ENCODE measurements at regions not wholly inside any gene's neighbourhood (a gene's known extent, or its start where the extent isn't known, plus 50 kb on each side); places are given as distances from the start of the nearest gene placed in this dataset.

- H3K27me3 ChIP-seq: peaks cover 0 to 1% (median 0%) of the 10 kb centered on the region in 4 donors
- DNase-seq: peak in 1 of 2 donors; percentile 56
Measured at GRCh38 chr21:36547464-36547863, 67.5 kb upstream of the CLDN14 start.

GRCh38 chr21:36548866-36549265, 68.9 kb upstream of the CLDN14 start:
- no peaks in the 10 kb centered on the region for H3K27me3 ChIP-seq
- no peaks in the 10 kb centered on the region for H3K4me1 ChIP-seq
- WGBS, 2 donors: 49 to 50% methylated on average over 3 of the region's 3 CpGs
- H3K36me3 ChIP-seq: no peaks in the 10 kb centered on the region
- H3K9me3 ChIP-seq: no peaks in the 10 kb centered on the region
- TF ChIP-seq EP300 (IDR thresholded peaks at IDR 0.05): no peak
- ATAC-seq (ENCODE audit: low FRiP score in 2 of 2) (no peak), DNase-seq (no peak)
- no peak overlapping the region for H3K27ac ChIP-seq
- no peak overlapping the region for H3K4me3 ChIP-seq

More at GRCh38 chr21:36547464-36547863, 67.5 kb upstream of the CLDN14 start:
- no peak for ATAC-seq (ENCODE audit: low FRiP score in 2 of 2)
- Histone ChIP-seq H3K36me3 (no peaks in the 10 kb centered on the region), H3K4me1 (no peaks in the 10 kb centered on the region), H3K4me3 (no peak overlapping the region), H3K9me3 (no peaks in the 10 kb centered on the region), H3K27ac (no peak overlapping the region)
- TF ChIP-seq CTCF (IDR thresholded peaks at IDR 0.05): no peak
- TF ChIP-seq POLR2AphosphoS5 (IDR thresholded peaks at IDR 0.05): no peak
- no peak for TF ChIP-seq POLR2A (IDR thresholded peaks at IDR 0.05)
- no peak for TF ChIP-seq EP300 (IDR thresholded peaks at IDR 0.05)
- 64 to 67% methylated on average over 12 to 14 of the region's 14 CpGs for WGBS, 2 donors

GRCh38 chr21:36549470-36549869, 69.5 kb upstream of the CLDN14 start:
- Histone ChIP-seq H3K4me3 (no peak overlapping the region), H3K4me1 (no peaks in the 10 kb centered on the region), H3K36me3 (no peaks in the 10 kb centered on the region), H3K27ac (no peak overlapping the region), H3K27me3 (no peaks in the 10 kb centered on the region), H3K9me3 (no peaks in the 10 kb centered on the region)
- ATAC-seq (ENCODE audit: low FRiP score in 2 of 2): no peak
- DNase-seq: no peak
- WGBS, 2 donors: 77 to 83% methylated on average over 7 of the region's 7 CpGs
- TF ChIP-seq POLR2A (IDR thresholded peaks at IDR 0.05) (no peak), POLR2AphosphoS5 (IDR thresholded peaks at IDR 0.05) (no peak), CTCF (IDR thresholded peaks at IDR 0.05) (no peak), EP300 (IDR thresholded peaks at IDR 0.05) (no peak)

GRCh38 chr21:36550761-36551160, 70.8 kb upstream of the CLDN14 start:
- TF ChIP-seq POLR2AphosphoS5 (IDR thresholded peaks at IDR 0.05): no peak
- TF ChIP-seq POLR2A (IDR thresholded peaks at IDR 0.05): no peak
- no peak for TF ChIP-seq CTCF (IDR thresholded peaks at IDR 0.05)
- no peak for TF ChIP-seq EP300 (IDR thresholded peaks at IDR 0.05)
- H3K4me3 ChIP-seq: no peak overlapping the region
- no peaks in the 10 kb centered on the region for H3K9me3 ChIP-seq
- no peaks in the 10 kb centered on the region for H3K36me3 ChIP-seq
- no peaks in the 10 kb centered on the region for H3K4me1 ChIP-seq
- no peak overlapping the region for H3K27ac ChIP-seq
- peak in 1 of 2 donors; percentile 43 for ATAC-seq (ENCODE audit: low FRiP score in 2 of 2)
- no peak for DNase-seq
- H3K27me3 ChIP-seq: no peaks in the 10 kb centered on the region
- 69 to 81% methylated on average over 7 of the region's 7 CpGs for WGBS, 2 donors

GRCh38 chr21:36551321-36551720, 71.4 kb upstream of the CLDN14 start:
- no peak overlapping the region for H3K27ac ChIP-seq
- no peak for TF ChIP-seq POLR2A (IDR thresholded peaks at IDR 0.05)
- no peak for TF ChIP-seq EP300 (IDR thresholded peaks at IDR 0.05)
- TF ChIP-seq POLR2AphosphoS5 (IDR thresholded peaks at IDR 0.05): no peak
- no peak for TF ChIP-seq CTCF (IDR thresholded peaks at IDR 0.05)
- no peaks in the 10 kb centered on the region for H3K27me3 ChIP-seq
- no peak for DNase-seq
- no peaks in the 10 kb centered on the region for H3K36me3 ChIP-seq
- WGBS, 2 donors: 60 to 79% methylated on average over 1 to 4 of the region's 4 CpGs
- H3K4me1 ChIP-seq: no peaks in the 10 kb centered on the region
- no peak for ATAC-seq (ENCODE audit: low FRiP score in 2 of 2)
- no peaks in the 10 kb centered on the region for H3K9me3 ChIP-seq
- H3K4me3 ChIP-seq: no peak overlapping the region

Measured in upper lobe of left lung (tissue), 6 donors.